ENCODE measurements at regions not wholly inside any gene's neighbourhood (a gene's known extent, or its start where the extent isn't known, plus 50 kb on each side); places are given as distances from the start of the nearest gene placed in this dataset.
A peak's percentile ranks its signal among the peaks of the same experiment; 100 is the strongest.
"Not testable (repeated sequence)": the region's sequence is repeated elsewhere in the genome, so short reads cannot be mapped to it uniquely, and the experiment has no call there.

DNA sequence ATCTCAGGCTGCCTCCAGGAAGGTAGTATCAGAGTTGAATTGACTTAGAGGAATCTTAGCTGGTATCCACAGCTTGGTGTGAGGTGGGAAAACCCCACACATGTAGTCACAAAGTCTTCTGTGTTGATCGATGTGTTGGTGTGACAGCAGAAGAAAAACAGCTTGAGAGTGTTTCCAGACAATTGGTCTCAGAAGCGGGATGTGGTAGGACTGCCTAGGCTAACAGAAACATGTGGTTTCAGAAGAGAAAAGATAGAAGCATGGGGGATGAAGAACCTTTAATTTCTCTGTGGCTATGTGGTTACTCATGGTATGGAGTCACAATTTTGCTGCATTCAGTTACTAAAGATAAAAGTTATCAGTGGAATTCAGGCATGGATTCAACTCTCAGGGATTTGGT is 134.7 kb upstream of the SLITRK5 start:
- H3K27ac ChIP-seq (ENCODE audit: low read depth in 1 of 2, low read length in 2 of 2): no peak overlapping the region
- intact Hi-C loops (cut with DNase I): no loop called here
- H3K4me1 ChIP-seq (ENCODE audit: control insufficient read depth in 1 of 2, insufficient read depth in 2 of 2, low read length in 2 of 2): no peaks in the 10 kb centered on the region
- no peaks in the 10 kb centered on the region for H3K9me3 ChIP-seq (ENCODE audit: control insufficient read depth, low read length)
- no peak for DNase-seq
- WGBS, 2 donors: 62 to 75% methylated on average over 2 of the region's 2 CpGs
- H3K36me3 ChIP-seq (ENCODE audit: control insufficient read depth in 1 of 2, insufficient read depth in 2 of 2, low read length in 1 of 2): no peaks in the 10 kb centered on the region
- no peak overlapping the region for H3K4me3 ChIP-seq (ENCODE audit: low read length in 2 of 2)
- H3K27me3 ChIP-seq (ENCODE audit: control insufficient read depth in 1 of 2, insufficient read depth in 2 of 2, low read length in 1 of 2): no peaks in the 10 kb centered on the region
- ATAC-seq (ENCODE audit: low FRiP score): no peak

DNA sequence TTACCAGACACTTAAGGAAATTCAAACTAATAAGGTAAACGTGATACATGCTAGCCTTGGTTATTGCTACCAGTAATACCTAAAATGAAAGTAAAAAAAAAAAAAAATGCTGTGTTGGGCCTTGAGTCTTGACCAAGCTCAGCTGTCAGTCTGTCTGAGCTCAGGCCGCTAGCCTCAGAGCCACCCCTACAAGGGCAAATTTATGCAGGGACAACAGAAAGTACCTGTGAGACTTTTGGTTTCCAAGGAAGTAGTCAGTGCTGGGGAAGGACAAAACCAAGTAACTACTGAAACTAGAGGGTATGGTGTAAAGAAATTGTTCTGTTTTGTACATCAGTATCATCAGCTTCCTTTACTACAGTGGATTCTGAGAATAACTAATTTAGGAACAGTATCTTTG is 134.3 kb upstream of the SLITRK5 start:
- H3K4me1 ChIP-seq (ENCODE audit: control insufficient read depth in 1 of 2, insufficient read depth in 2 of 2, low read length in 2 of 2): no peaks in the 10 kb centered on the region
- intact Hi-C loops (cut with DNase I): no loop called here
- 67 to 68% methylated on average over 2 of the region's 2 CpGs for WGBS, 2 donors
- H3K27me3 ChIP-seq (ENCODE audit: control insufficient read depth in 1 of 2, insufficient read depth in 2 of 2, low read length in 1 of 2): no peaks in the 10 kb centered on the region
- ATAC-seq (ENCODE audit: low FRiP score) (no peak), DNase-seq (no peak)
- no peaks in the 10 kb centered on the region for H3K36me3 ChIP-seq (ENCODE audit: control insufficient read depth in 1 of 2, insufficient read depth in 2 of 2, low read length in 1 of 2)
- no peaks in the 10 kb centered on the region for H3K9me3 ChIP-seq (ENCODE audit: control insufficient read depth, low read length)
- H3K4me3 ChIP-seq (ENCODE audit: low read length in 2 of 2): no peak overlapping the region
- no peak overlapping the region for H3K27ac ChIP-seq (ENCODE audit: low read depth in 1 of 2, low read length in 2 of 2)

DNA sequence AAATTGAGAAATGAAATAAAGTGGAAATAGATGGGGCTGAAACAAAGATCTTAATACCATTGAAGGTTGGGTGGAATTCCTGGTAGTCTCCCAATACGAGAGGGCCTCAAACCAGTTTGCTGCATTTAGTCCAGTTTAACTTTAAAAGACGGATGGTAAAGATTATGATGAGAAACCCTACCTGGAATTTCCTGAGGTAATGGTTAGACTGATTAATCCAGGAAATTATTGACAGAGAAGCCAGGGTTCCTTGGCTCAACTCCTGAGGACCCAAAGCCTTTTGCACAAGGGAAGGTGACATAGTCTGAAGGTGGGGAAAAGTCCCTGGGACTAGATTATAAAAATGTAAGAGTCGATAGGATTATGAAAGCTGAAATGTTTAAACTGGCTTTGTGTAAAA is 133.2 kb upstream of the SLITRK5 start:
- no peak for DNase-seq
- no peaks in the 10 kb centered on the region for H3K4me1 ChIP-seq (ENCODE audit: control insufficient read depth in 1 of 2, insufficient read depth in 2 of 2, low read length in 2 of 2)
- H3K9me3 ChIP-seq (ENCODE audit: control insufficient read depth, low read length): no peaks in the 10 kb centered on the region
- no peak overlapping the region for H3K4me3 ChIP-seq (ENCODE audit: low read length in 2 of 2)
- H3K27ac ChIP-seq (ENCODE audit: low read depth in 1 of 2, low read length in 2 of 2): no peak overlapping the region
- 88 to 89% methylated on average over 3 of the region's 3 CpGs for WGBS, 2 donors
- no peak for ATAC-seq (ENCODE audit: low FRiP score)
- H3K27me3 ChIP-seq (ENCODE audit: control insufficient read depth in 1 of 2, insufficient read depth in 2 of 2, low read length in 1 of 2): no peaks in the 10 kb centered on the region
- no peaks in the 10 kb centered on the region for H3K36me3 ChIP-seq (ENCODE audit: control insufficient read depth in 1 of 2, insufficient read depth in 2 of 2, low read length in 1 of 2)
- intact Hi-C loops (cut with DNase I): no loop called here

DNA sequence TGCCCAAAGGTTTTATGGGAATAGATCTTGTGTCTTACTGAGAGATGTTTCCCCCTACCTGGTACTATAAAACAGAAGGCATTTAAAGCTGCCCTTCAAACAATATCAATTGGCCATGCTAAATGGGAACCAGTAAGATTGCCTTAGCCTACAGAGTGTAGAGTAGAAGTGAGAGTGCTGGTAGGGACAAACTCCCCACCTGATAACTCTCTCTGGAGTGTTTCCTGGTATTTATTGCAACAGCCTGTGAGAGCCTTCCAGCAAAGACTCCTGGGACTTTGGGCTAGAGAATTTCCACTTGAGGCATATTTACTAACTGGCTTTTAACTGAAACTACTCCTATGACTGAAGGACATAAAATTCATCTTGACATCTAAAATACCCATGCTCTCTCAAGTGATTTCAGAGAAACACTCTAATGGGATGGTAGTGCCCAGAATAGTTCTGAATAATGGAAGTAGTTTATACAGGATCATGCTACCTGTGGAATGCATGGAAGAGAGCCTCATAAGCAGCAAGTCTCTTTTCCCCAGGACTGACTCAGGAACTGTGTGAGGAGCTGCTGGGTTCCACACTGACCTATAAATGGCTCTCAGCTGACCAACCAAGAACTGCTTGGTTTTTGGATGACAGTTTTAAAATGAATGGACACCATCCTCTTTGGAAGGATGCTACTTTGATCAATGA is 132.7 kb upstream of the SLITRK5 start:
- intact Hi-C loops (cut with DNase I): no loop called here

DNA sequence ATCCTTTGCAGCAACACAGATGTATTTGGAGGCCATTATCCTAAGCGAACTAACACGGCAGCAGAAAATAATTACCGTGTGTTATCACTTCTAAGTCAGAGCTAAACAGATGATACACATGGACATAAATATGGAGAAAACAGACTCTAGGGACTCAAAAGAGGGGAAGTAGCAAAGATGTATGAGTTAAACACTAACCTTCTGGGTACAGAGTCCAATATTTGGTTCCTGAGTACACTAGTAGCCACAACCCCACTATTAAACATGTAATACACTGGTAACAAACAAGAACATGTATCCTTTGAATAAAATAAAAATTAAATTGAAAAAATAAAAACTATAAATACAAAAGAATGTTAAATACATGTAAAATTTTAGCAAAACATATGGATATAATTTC is 118.0 kb upstream of the SLITRK5 start:
- H3K4me1 ChIP-seq (ENCODE audit: control insufficient read depth in 1 of 2, insufficient read depth in 2 of 2, low read length in 2 of 2): no peaks in the 10 kb centered on the region
- 91 to 94% methylated on average over 3 of the region's 3 CpGs for WGBS, 2 donors
- no peaks in the 10 kb centered on the region for H3K36me3 ChIP-seq (ENCODE audit: control insufficient read depth in 1 of 2, insufficient read depth in 2 of 2, low read length in 1 of 2)
- intact Hi-C loops (cut with DNase I): no loop called here
- no peak for ATAC-seq (ENCODE audit: low FRiP score)
- H3K4me3 ChIP-seq (ENCODE audit: low read length in 2 of 2): no peak overlapping the region
- DNase-seq: no peak
- no peak overlapping the region for H3K27ac ChIP-seq (ENCODE audit: low read depth in 1 of 2, low read length in 2 of 2)
- no peaks in the 10 kb centered on the region for H3K9me3 ChIP-seq (ENCODE audit: control insufficient read depth, low read length)
- H3K27me3 ChIP-seq (ENCODE audit: control insufficient read depth in 1 of 2, insufficient read depth in 2 of 2, low read length in 1 of 2): no peaks in the 10 kb centered on the region

More for the DNA sequence above, 132.7 kb upstream of the SLITRK5 start:
- no peaks in the 10 kb centered on the region for H3K4me1 ChIP-seq (ENCODE audit: control insufficient read depth in 1 of 2, insufficient read depth in 2 of 2, low read length in 2 of 2)
- no peaks in the 10 kb centered on the region for H3K36me3 ChIP-seq (ENCODE audit: control insufficient read depth in 1 of 2, insufficient read depth in 2 of 2, low read length in 1 of 2)
- H3K9me3 ChIP-seq (ENCODE audit: control insufficient read depth, low read length): no peaks in the 10 kb centered on the region
- DNase-seq: no peak
- no peak for ATAC-seq (ENCODE audit: low FRiP score)
- H3K4me3 ChIP-seq (ENCODE audit: low read length in 2 of 2): no peak overlapping the region
- H3K27ac ChIP-seq (ENCODE audit: low read depth in 1 of 2, low read length in 2 of 2): no peak overlapping the region
- no peaks in the 10 kb centered on the region for H3K27me3 ChIP-seq (ENCODE audit: control insufficient read depth in 1 of 2, insufficient read depth in 2 of 2, low read length in 1 of 2)

DNA sequence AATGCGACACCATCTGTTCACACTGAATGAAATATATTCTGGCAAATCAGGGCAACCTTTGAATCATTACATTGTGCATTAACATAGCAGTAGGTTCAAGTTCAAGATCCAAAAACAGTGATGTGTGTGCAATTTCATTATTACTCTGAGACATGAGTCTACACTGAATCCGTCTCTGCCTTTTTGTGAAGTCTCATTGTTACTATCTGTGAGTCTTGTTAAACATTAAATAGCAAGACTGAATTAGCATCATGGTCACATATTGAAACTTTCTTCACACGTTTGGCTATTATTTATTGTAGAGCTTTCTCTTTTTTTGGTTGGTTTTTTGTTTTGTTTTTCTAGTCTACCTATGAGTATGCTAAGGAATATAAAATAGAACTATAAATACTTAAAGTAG is 117.1 kb upstream of the SLITRK5 start:
- intact Hi-C loops (cut with DNase I): no loop called here
- no peak for ATAC-seq (ENCODE audit: low FRiP score)

DNA sequence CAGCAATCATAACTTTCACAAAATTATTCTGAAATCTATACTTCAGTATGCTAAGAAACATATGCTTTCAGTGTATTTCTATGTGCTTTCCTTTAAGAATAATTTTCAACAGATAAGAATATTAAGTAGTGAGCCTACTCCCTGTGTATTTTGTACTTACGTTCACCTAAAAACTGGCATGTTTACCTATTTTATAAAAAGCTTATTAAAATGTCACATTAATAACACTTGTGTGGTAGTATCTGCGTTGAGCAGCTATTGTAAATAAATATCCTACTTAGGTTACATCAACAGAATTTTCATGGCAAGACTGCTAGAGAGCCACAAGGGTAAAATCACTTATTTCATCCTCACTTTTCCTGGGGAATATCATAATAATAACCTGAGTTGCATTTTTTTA is 113.4 kb upstream of the SLITRK5 start:
- Histone ChIP-seq H3K27me3 (ENCODE audit: control insufficient read depth in 1 of 2, insufficient read depth in 2 of 2, low read length in 1 of 2) (no peaks in the 10 kb centered on the region), H3K9me3 (ENCODE audit: control insufficient read depth, low read length) (no peaks in the 10 kb centered on the region), H3K4me1 (ENCODE audit: control insufficient read depth in 1 of 2, insufficient read depth in 2 of 2, low read length in 2 of 2) (no peaks in the 10 kb centered on the region), H3K27ac (ENCODE audit: low read depth in 1 of 2, low read length in 2 of 2) (no peak overlapping the region), H3K4me3 (ENCODE audit: low read length in 2 of 2) (no peak overlapping the region), H3K36me3 (ENCODE audit: control insufficient read depth in 1 of 2, insufficient read depth in 2 of 2, low read length in 1 of 2) (no peaks in the 10 kb centered on the region)
- 26 to 56% methylated on average over 2 of the region's 2 CpGs for WGBS, 2 donors
- ATAC-seq (ENCODE audit: low FRiP score) (no peak), DNase-seq (no peak)
- intact Hi-C loops (cut with DNase I): no loop called here

More for the DNA sequence above, 117.1 kb upstream of the SLITRK5 start:
- Histone ChIP-seq H3K27me3 (ENCODE audit: control insufficient read depth in 1 of 2, insufficient read depth in 2 of 2, low read length in 1 of 2) (no peaks in the 10 kb centered on the region), H3K36me3 (ENCODE audit: control insufficient read depth in 1 of 2, insufficient read depth in 2 of 2, low read length in 1 of 2) (no peaks in the 10 kb centered on the region), H3K4me3 (ENCODE audit: low read length in 2 of 2) (no peak overlapping the region), H3K27ac (ENCODE audit: low read depth in 1 of 2, low read length in 2 of 2) (no peak overlapping the region), H3K9me3 (ENCODE audit: control insufficient read depth, low read length) (no peaks in the 10 kb centered on the region), H3K4me1 (ENCODE audit: control insufficient read depth in 1 of 2, insufficient read depth in 2 of 2, low read length in 2 of 2) (no peaks in the 10 kb centered on the region)
- 73% methylated on average over 3 of the region's 3 CpGs for WGBS, 2 donors
- DNase-seq: no peak

DNA sequence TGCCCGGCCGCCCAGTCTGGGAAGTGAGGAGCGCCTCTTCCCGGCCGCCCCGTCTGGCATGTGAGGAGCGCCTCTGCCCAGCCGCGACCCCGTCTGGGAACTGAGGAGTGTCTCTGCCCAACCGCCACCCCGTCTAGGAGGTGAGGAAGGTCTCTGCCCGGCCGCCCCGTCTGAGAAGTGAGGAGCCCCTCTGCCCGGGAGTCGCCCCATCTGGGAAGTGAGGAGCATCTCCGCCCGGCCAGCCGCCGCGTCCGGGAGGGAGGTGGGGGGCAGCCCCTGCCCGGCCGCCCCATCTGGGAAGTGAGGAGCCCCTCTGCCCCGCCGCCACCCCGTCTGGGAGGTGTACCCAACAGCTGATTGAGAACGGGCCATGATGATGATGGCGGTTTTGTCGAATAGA is 109.6 kb upstream of the SLITRK5 start:
- H3K27ac ChIP-seq (ENCODE audit: low read depth in 1 of 2, low read length in 2 of 2); H3K4me1 ChIP-seq (ENCODE audit: control insufficient read depth in 1 of 2, insufficient read depth in 2 of 2, low read length in 2 of 2); H3K36me3 ChIP-seq (ENCODE audit: control insufficient read depth in 1 of 2, insufficient read depth in 2 of 2, low read length in 1 of 2); H3K9me3 ChIP-seq (ENCODE audit: control insufficient read depth, low read length); H3K27me3 ChIP-seq (ENCODE audit: control insufficient read depth in 1 of 2, insufficient read depth in 2 of 2, low read length in 1 of 2); H3K4me3 ChIP-seq (ENCODE audit: low read length in 2 of 2); ATAC-seq (ENCODE audit: low FRiP score); intact Hi-C loops (cut with DNase I): not testable (repeated sequence)
- DNase-seq: peak; percentile 33 to 75
- 93 to 96% methylated on average over 31 of the region's 31 CpGs for WGBS, 2 donors

DNA sequence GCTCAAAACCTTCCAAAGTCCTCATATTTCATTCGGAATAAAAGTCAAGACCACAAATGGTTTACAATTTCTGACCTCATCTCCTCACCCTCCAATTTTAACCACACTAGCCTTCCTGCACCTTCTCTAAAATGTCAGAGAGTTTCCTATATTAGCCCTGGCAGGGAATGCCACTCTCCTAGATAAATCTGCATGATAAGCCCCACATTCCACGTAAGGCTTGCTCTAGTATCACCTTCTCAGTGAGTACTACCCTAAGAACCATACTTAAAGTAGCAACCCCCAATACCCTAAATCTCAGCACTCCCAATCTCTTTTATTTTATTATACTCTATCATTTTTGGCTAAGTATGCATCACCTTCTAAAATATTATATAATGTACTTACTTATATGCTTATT is 100.5 kb upstream of the SLITRK5 start:
- H3K4me3 ChIP-seq (ENCODE audit: low read length in 2 of 2): no peak overlapping the region
- no peaks in the 10 kb centered on the region for H3K27me3 ChIP-seq (ENCODE audit: control insufficient read depth in 1 of 2, insufficient read depth in 2 of 2, low read length in 1 of 2)
- H3K36me3 ChIP-seq (ENCODE audit: control insufficient read depth in 1 of 2, insufficient read depth in 2 of 2, low read length in 1 of 2): no peaks in the 10 kb centered on the region
- H3K9me3 ChIP-seq (ENCODE audit: control insufficient read depth, low read length): no peaks in the 10 kb centered on the region
- DNase-seq (no peak), ATAC-seq (ENCODE audit: low FRiP score) (no peak)
- intact Hi-C loops (cut with DNase I): no loop called here
- H3K27ac ChIP-seq (ENCODE audit: low read depth in 1 of 2, low read length in 2 of 2): no peak overlapping the region
- H3K4me1 ChIP-seq (ENCODE audit: control insufficient read depth in 1 of 2, insufficient read depth in 2 of 2, low read length in 2 of 2): no peaks in the 10 kb centered on the region
- 45 to 52% methylated on average over 2 of the region's 2 CpGs for WGBS, 2 donors
